Activated CD8-positive, alpha-beta T cell treated with anti-CD3 and anti-CD28 coated beads for 36 hours (primary cell): ENCODE measurements at regions not wholly inside any gene's neighbourhood (a gene's known extent, or its start where the extent isn't known, plus 50 kb on each side); places are given as distances from the start of the nearest gene placed in this dataset.

Experiments
- ATAC-seq: fragments of 200-7000 bp; cut with Tn5 transposase; one replicate; pipeline ENCODE4 v1.10.0; 2021; ENCODE audit warnings: mild to moderate bottlenecking, moderate library complexity
- CTCF ChIA-PET: fragments of 350-600 bp; sonication (Branson Sonifier 250); formaldehyde crosslinking; loops from one replicate; lab custom pipeline; 2021; ENCODE audit warnings: antibody characterized with exemption; lab: Charles Lee
- POLR2A ChIA-PET: fragments of 350-600 bp; sonication (Branson Sonifier 250); formaldehyde crosslinking; loops from one replicate; lab custom pipeline; 2021; ENCODE audit warnings: antibody characterized with exemption; lab: Charles Lee
- DNase-seq: peaks from one replicate; pipeline ENCODE4 v3.0.0-alpha.2; 2020
- H3K27ac Mint-ChIP-seq: one replicate; pipeline ENCODE4 v1.8.0; 2021; ENCODE audit warnings: mild to moderate bottlenecking, mixed read lengths
- H3K27me3 Mint-ChIP-seq: one replicate; pipeline ENCODE4 v1.8.0; 2021; ENCODE audit warnings: mixed read lengths
- H3K36me3 Mint-ChIP-seq: one replicate; pipeline ENCODE4 v1.8.0; 2021; ENCODE audit warnings: low read depth, mixed read lengths
- H3K4me1 Mint-ChIP-seq: one replicate; pipeline ENCODE4 v1.8.0; 2021; ENCODE audit warnings: low read depth, mixed read lengths
- H3K4me3 Mint-ChIP-seq: one replicate; pipeline ENCODE4 v1.8.0; 2021; ENCODE audit warnings: mild to moderate bottlenecking, moderate library complexity, mixed read lengths
- H3K9me3 Mint-ChIP-seq: one replicate; pipeline ENCODE4 v1.8.0; 2021; ENCODE audit warnings: mixed read lengths
- CTCF ChIP-seq: fragments of 200-600 bp; IDR thresholded peaks from one replicate; pipeline ENCODE4 v1.8.0; 2022; ENCODE audit warnings: antibody characterized with exemption, mild to moderate bottlenecking
- intact Hi-C: fragments of 100-400 bp; cut with micrococcal nuclease; formaldehyde crosslinking; loops from one replicate; pipeline ENCODE4 v1.10.0; 2022

- ChIA-PET CTCF (interaction anchor here (1.4 kb wide), 1 partner anchor 162 kb away, joined by 3 read pairs; no protein-coding TSS in a partner anchor), POLR2A (interaction anchor here (0.6 kb wide), 1 partner anchor 842 kb away, joined by 3 read pairs; no protein-coding TSS in a partner anchor)
- DNase-seq (no peak), ATAC-seq (no peak)
- no peak for TF ChIP-seq CTCF
- no peak overlapping the region for H3K4me3 Mint-ChIP-seq
- no peaks in the 10 kb centered on the region for H3K9me3 Mint-ChIP-seq
- no peaks in the 10 kb centered on the region for H3K27me3 Mint-ChIP-seq
- no peaks in the 10 kb centered on the region for H3K36me3 Mint-ChIP-seq
- intact Hi-C loops: no loop called here
- no peak overlapping the region for H3K27ac Mint-ChIP-seq
- H3K4me1 Mint-ChIP-seq: no peaks in the 10 kb centered on the region
Measured at GRCh38 chr1:101730559-101730958, 266.2 kb downstream of the OLFM3 start.

- Mint-ChIP-seq H3K27me3 (no peaks in the 10 kb centered on the region), H3K36me3 (no peaks in the 10 kb centered on the region), H3K27ac (no peak overlapping the region), H3K9me3 (no peaks in the 10 kb centered on the region), H3K4me1 (no peaks in the 10 kb centered on the region), H3K4me3 (no peak overlapping the region)
- no peak for ATAC-seq
- ChIA-PET CTCF (interaction anchor here (1.4 kb wide), 1 partner anchor 164 kb away, joined by 3 read pairs; no protein-coding TSS in a partner anchor), POLR2A (no interaction called here)
- no peak for DNase-seq
- no peak for TF ChIP-seq CTCF
- intact Hi-C loops: no loop called here
Measured at GRCh38 chr1:101732261-101732660, 264.5 kb downstream of the OLFM3 start.

- Mint-ChIP-seq H3K4me3 (no peak overlapping the region), H3K36me3 (no peaks in the 10 kb centered on the region), H3K27ac (no peak overlapping the region), H3K9me3 (no peaks in the 10 kb centered on the region), H3K4me1 (no peaks in the 10 kb centered on the region), H3K27me3 (no peaks in the 10 kb centered on the region)
- TF ChIP-seq CTCF: no peak
- ATAC-seq: no peak
- no peak for DNase-seq
- intact Hi-C loops: no loop called here
- CTCF ChIA-PET: no interaction called here
- POLR2A ChIA-PET: no interaction called here
Measured at GRCh38 chr1:101733340-101733739, 263.4 kb downstream of the OLFM3 start.

- Mint-ChIP-seq H3K36me3 (no peaks in the 10 kb centered on the region), H3K27me3 (no peaks in the 10 kb centered on the region), H3K4me1 (no peaks in the 10 kb centered on the region), H3K27ac (no peak overlapping the region), H3K4me3 (no peak overlapping the region), H3K9me3 (no peaks in the 10 kb centered on the region)
- intact Hi-C loops: no loop called here
- POLR2A ChIA-PET: no interaction called here
- TF ChIP-seq CTCF: no peak
- DNase-seq (no peak), ATAC-seq (no peak)
- CTCF ChIA-PET: no interaction called here
Measured at GRCh38 chr1:101738475-101738874, 258.3 kb downstream of the OLFM3 start.

GRCh38 chr1:101739146-101739545 lies 257.6 kb downstream of the OLFM3 start:
- CTCF ChIA-PET: no interaction called here
- Mint-ChIP-seq H3K27me3 (no peaks in the 10 kb centered on the region), H3K4me1 (no peaks in the 10 kb centered on the region), H3K36me3 (no peaks in the 10 kb centered on the region), H3K9me3 (no peaks in the 10 kb centered on the region), H3K4me3 (no peak overlapping the region), H3K27ac (no peak overlapping the region)
- POLR2A ChIA-PET: no interaction called here
- TF ChIP-seq CTCF: no peak
- intact Hi-C loops: no loop called here
- ATAC-seq (no peak), DNase-seq (no peak)
